ENCODE measurements at regions not wholly inside any gene's neighbourhood (a gene's known extent, or its start where the extent isn't known, plus 50 kb on each side); places are given as distances from the start of the nearest gene placed in this dataset.
"Not testable (repeated sequence)": the region's sequence is repeated elsewhere in the genome, so short reads cannot be mapped to it uniquely, and the experiment has no call there.

GRCh38 chr11:25771605-25772004, 560.3 kb upstream of the ANO3 start:
- DNase-seq = no peak

GRCh38 chr11:25775603-25776002, 556.3 kb upstream of the ANO3 start:
- DNase-seq = no peak

DNA sequence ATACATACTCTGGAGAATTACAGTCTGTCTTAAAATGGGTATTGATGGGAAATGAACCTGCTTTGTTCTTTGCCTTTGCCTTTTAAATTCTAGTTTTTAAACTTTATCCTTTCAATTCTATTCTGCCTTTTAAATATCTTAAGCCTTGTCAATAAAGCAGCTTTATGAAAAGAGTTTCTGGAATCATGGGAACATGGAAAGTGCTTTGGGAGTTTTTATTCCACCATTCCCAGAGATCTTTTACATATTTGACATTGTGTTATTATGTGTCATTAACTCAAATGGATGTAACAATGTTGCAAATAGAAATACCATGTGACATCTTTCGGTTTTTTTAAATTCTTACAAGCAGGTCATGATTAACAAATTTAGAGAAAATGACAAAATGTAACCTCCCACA, 555.7 kb upstream of the ANO3 start:
- no peak for DNase-seq

GRCh38 chr11:25777343-25777742, 554.6 kb upstream of the ANO3 start:
- DNase-seq = no peak

DNA sequence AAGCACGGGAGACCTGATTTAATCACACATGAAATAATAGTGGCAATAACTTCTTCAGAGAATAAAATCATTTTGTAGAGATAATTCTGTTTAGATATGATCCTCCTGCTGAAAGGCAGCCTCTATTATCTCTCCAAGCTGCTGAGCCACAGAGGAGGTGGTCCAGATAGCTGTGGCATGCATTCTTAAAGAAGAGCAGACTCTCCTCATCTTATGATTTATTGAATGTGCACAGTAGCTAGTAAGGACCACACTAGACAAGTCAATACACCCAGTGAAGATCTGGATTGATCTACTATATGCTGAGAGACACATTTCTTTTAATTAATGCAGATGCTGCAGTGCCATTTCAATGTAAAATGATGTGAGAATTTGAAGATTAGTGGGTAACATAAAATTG, 552.9 kb upstream of the ANO3 start:
- DNase-seq = no peak

GRCh38 chr11:25787416-25787815, 544.5 kb upstream of the ANO3 start:
- DNase-seq = no peak

DNA sequence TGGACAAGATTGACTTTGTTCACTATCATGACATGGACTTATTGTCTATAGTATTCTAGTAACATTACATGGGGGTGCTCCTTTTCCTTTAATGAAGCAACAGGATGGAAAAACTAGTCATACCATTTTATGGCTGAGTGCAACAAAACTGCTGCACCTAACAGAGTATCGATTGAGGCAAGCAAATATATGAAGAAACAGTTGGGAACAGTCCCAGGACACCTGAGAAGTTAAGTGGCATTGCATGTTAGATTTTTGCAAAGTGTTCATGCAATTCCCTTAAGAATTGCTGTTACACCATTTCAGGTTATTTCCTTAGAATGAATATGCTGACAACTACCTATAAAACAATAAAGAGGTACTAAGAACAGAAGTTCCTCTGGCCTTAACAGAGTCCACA, 541.5 kb upstream of the ANO3 start:
- no peak for DNase-seq

GRCh38 chr11:25793637-25794036, 538.3 kb upstream of the ANO3 start:
- no peak for DNase-seq

GRCh38 chr11:25794804-25795203, 537.1 kb upstream of the ANO3 start:
- DNase-seq = no peak

DNA sequence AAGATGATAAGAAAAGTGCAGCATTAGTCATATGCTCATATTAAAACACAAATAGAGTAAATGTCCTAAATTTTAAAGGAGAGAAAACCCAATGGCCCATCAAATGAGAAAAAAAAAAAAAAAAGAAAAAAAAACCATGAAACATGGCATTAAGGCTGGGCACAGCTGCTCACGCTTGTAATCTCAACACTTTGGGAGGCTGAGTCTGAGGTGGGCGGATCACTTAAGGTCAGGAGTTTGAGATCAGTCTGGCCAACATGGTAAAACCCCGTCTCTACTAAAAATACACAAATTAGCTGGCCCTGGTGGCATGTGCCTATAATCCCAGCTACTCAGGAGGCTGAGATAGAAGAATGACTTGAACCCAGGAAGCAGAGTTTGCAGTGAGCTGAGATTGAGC, 515.5 kb upstream of the ANO3 start:
- DNase-seq = no peak

- DNase-seq = no peak
These were observed 507.2 kb upstream of the ANO3 start for GRCh38 chr11:25824688-25825087.

GRCh38 chr11:25831485-25831884, 500.4 kb upstream of the ANO3 start:
- DNase-seq = not testable (repeated sequence)

- no peak for DNase-seq
These were observed 492.9 kb upstream of the ANO3 start for GRCh38 chr11:25838918-25839625.

GRCh38 chr11:25844811-25845210, 487.1 kb upstream of the ANO3 start:
- DNase-seq = no peak

GRCh38 chr11:25855916-25856315, 476.0 kb upstream of the ANO3 start:
- DNase-seq = no peak

GRCh38 chr11:25859776-25860175, 472.2 kb upstream of the ANO3 start:
- no peak for DNase-seq

- DNase-seq = no peak
These were observed 471.1 kb upstream of the ANO3 start for GRCh38 chr11:25860677-25861450.

GRCh38 chr11:25862159-25862558, 469.8 kb upstream of the ANO3 start:
- DNase-seq = no peak

- no peak for DNase-seq
These were observed 467.9 kb upstream of the ANO3 start for GRCh38 chr11:25863986-25864385.

GRCh38 chr11:25876456-25876965, 455.4 kb upstream of the ANO3 start:
- DNase-seq = no peak

GRCh38 chr11:25886036-25886435, 445.9 kb upstream of the ANO3 start:
- DNase-seq = no peak

GRCh38 chr11:25890626-25891260, 441.2 kb upstream of the ANO3 start:
- no peak for DNase-seq

- no peak for DNase-seq
These were observed 440.0 kb upstream of the ANO3 start for GRCh38 chr11:25891960-25892359.

GRCh38 chr11:25899617-25900160, 432.2 kb upstream of the ANO3 start:
- no peak for DNase-seq
